GM20431 (cell line): ENCODE measurements at regions not wholly inside any gene's neighbourhood (a gene's known extent, or its start where the extent isn't known, plus 50 kb on each side); places are given as distances from the start of the nearest gene placed in this dataset.

ENCODE experiments used
- in situ Hi-C: fragments of 300-500 bp; cut with MseI, MboI; formaldehyde crosslinking; loops from one replicate; pipeline ENCODE4 v1.15.0; 2020; ENCODE audit warnings: low sequenced_read_pairs; ENCODE audit not compliant: unreplicated experiment

DNA sequence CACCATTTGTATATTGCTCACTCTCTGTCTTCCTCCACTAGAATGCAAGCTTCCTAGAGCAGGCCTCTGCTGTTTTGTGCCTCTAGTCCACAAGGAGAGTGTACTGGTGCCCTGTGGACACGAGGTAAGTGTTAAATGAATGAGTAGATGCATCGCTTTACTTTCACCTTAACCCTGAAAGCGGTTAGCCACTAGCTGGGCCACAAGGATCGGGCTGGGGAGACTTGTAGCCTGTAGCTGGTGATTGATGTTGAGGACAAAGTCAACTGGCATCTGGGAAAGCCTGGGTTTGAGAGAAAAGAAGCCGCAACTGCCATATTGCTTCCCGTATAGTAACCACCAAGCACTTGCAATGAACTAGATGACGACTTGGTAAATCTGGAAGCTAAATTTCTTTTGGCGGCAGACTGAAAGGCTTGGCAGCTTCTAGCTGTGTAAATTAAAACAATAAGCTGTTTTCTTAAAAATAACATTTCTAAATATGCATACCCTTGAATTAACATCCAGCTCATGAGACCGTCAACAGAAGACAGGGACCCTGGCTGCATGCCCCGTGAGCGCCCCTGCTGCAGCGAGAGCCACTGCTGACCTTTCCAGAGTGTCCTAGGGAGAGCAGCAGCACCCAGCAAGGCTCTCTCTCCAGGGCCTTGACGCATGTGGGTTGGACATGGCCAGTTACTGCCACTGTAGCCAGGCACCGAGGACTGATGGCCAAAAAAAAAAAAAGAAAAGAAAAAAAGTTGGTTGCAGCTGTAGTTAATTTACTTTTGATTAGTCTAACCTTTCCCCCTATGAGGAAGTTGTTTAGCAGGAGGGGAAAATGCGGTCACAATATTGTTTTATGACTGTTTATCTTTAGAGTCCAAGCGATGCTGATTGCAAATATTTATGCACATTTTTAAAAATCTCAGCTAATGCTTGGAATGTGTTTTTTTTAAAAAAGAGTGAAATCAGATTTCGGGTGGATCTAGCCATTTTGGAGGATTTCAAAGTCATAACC is 315.1 kb downstream of the TFAP2C start:
- in situ Hi-C loops = no loop called here

DNA sequence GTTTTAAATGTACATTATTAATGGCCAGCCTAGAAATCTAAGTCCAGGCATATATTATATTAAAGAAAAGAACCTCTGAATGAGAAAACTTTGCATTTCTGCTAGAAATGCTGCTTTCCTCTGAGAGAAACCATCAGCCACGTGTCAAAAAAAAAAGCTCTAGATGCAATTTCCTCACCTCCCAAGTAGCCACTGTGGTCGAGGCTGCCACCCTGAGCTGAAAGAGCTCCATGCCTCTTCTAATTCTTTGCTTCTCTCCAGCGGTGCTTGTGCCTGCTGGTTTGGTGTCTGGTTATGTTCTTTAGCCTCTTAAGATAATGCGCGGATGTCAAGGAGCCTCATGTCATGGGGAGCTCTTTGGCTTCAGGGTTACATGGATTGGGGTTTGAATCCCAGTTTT is 316.0 kb downstream of the TFAP2C start:
- in situ Hi-C loops = no loop called here

DNA sequence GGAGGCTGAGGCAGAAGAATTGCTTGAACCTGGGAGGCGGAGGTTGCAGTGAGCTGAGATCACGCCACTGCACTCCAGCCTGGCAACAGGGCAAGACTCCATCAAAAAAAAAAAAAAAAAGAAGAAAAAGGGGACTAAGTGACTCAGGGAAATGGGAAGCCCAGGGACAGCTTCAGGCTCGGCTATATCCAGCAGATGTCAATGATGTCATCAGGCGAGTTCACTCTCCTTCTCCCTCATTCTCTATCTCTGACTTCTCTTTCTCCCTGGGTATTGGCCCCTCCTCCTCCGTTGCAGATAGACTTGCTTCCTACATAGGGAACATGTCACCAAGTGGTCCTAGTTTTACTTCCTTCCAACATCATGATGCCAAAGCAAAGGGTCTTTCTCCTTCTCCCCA is 316.8 kb downstream of the TFAP2C start:
- in situ Hi-C loops = no loop called here

DNA sequence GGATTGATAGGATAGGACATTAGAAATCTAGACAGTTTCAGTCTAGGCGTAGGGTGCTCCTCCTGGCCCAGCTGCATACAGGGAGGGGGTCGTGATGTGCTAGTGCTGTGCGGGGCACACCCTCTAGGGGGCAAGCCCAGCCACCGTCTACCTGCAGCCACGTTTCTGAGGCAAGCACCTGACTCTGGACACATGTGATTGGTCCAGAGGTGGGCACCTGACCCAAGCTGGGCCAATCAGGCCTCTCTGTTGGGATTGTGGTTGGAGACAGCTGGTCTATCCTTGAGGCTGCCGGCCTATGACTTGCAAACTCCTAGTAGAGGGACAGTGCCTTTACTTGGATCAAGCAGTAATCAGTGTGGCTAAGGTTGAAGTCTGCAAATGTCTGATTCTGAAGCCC is 317.1 kb downstream of the BMP7 start:
- in situ Hi-C loops = no loop called here

DNA sequence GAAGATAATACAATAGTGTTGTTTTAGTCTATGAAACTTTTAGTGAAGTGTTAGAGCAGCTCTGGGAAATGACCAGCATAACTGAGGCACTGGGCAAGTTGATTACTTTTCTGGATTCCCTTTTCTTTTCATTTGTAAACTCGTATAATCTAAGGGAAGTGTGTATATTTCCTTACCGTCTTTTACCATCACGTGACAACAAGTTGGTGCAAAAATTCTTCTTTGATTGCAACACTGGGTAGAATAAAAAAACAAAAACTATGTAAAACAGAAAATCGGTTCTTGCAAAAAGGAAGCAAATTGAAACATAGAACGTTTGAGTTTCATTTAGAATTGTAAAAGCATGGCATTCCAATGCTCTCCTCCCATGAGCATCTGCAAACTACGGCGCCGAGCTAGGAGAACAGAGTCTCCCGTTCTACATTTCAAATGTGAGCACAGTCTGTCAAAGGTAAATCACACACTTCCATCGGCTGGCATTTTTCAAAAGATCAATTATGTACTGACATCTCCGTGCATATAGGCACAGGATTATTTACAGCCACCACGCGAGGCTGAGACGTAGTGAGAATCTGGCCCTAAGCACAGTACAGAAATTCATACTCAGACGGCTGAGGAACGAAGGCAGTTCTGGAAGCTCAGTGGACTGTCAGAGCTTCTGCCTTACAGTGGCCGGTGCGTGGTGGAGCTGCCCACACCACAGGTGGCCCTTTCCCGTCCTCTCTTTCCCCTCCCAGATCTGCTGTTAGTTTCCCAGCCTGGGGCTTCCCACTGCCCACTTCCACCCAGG is 314.0 kb downstream of the BMP7 start:
- in situ Hi-C loops = no loop called here

DNA sequence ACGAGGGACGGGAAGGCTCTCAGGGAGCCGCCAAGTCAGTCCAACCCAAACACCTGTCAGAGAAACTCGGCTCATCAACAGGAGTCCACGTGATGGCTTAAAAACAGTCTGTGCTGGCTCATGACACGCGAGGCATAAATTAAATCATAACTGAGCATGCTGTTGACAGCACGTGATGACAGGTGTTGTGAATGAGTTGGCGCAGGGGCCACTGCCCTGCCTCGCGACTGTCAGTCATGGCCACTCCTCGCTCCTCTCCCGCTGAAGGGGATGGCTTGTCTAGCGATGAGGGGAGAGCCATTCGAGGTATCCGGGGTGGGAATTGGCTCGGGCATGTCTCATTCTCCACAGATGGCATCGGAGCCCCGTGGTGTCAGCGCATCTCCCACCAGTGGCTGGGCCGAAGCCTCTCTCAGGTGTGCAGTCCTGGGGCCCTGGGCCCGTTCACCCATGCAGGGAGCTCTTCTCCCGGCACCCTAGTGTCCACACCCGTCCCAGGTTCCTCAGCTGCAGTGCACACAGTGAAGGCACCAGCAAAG is 313.3 kb downstream of the BMP7 start:
- in situ Hi-C loops = no loop called here

DNA sequence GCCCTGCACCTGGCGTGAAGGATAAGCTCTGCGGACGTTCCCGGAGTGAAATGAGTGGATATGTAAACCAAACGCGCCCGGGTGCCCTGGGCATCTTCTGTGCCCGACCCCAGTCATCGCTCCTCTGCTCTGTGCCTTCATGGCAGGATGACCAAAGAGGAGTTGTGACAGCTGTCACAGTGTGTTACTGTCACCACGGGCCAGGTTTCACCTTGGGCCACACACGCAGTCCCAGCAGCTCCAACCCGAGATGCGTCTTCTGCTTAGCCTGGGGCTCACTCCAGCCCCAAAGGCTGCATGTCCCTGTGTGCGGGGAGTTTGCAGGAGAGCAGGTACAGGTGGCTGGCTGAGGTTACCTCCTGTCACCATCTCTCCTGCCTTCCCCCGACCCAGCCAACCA is 311.6 kb downstream of the BMP7 start:
- in situ Hi-C loops = no loop called here

DNA sequence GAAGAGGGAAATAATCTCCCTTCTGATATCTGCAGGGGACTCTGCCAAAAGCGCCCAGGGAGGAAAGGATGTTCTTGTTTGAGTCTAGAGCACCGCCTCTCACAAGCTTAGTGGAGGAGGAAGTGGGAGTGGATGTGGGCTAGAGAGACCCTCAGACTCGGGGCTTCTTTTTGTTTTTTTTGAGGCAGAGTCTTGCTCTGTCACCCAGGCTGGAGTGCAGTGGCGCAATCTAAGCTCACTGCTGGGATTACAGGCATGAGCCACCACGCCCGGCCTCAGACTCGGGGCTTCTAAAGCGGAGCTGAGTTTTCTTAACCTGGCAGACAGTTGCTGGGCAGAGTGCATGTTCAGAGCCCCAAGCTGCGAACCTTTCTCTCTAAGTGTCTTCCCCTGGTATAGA is 310.8 kb downstream of the BMP7 start:
- in situ Hi-C loops = no loop called here

DNA sequence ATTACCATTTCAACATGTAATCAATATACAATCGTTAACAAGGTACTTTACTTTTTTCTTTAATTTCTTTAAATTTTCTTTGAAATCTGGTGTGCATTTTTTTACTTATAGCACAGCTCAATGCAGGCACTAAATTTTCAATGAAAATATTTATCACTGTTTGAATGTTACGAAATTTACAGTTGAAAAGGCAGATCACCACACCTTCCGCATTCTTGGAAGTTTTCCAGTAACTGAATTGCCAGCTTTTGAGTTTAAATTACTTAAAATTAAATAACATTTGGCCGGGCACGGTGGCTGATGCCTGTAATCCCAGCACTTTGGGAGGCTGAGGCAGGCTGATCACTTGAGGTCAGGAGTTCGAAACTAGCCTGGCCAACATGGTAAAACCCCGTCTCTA is 309.9 kb downstream of the BMP7 start:
- in situ Hi-C loops = no loop called here

DNA sequence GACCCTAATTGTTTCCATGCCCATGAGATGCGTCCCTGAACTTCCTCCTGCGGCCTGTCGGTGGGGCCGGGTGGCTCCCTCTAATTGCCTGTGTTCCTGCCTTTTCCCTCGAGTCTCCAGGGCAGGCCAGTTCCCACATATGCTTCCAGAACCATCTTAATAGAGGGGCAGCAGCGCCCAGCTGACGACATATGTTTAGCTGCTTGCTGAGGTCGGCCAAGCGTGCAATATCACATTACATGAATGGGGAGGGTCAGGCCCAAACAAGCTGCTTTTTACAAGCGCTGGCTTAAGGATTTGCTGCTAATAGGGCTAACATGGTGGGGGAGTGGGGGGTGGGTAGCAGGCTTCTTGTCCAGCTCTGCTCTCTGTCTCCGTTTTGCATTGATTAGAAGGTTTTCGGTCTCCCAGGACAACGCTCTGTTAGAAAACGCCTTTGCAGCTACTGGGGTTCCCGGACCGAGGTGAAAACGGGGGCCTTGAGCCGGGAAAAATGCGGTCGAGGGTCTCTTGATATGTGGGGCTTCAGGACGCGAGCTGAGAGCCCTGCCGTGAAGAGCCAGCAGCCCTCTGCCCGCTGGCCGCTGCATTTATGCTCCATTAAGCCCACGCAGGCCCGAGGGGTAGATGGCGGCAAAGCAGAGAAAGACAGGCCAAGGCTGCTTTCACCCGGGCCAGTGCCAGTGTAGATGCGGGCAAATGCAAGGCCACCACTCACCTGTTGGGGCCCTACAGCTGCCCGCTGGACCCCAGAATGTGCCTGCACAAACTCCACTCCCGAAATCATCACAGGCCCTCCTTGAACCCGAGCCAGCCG is 308.5 kb downstream of the BMP7 start:
- in situ Hi-C loops = no loop called here

DNA sequence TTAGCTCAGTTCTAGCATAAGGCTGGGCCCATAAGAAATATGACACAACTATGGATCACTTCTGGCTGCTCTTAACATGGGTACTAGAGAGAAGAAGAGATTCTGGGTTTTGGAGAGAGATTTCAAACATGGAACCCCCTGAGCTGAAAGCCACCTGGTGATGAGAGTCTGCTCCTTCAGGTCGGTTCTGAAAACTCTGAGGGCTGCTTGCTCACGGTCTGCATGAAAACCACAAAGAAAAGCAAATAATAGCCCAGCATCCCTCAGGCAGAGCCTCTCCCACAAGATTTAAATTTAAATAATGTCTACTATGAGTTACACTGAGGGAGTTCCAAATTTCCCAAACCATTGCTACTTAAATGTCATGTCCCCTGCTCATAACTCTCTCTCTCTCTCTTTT is 301.5 kb downstream of the BMP7 start:
- in situ Hi-C loops = no loop called here

DNA sequence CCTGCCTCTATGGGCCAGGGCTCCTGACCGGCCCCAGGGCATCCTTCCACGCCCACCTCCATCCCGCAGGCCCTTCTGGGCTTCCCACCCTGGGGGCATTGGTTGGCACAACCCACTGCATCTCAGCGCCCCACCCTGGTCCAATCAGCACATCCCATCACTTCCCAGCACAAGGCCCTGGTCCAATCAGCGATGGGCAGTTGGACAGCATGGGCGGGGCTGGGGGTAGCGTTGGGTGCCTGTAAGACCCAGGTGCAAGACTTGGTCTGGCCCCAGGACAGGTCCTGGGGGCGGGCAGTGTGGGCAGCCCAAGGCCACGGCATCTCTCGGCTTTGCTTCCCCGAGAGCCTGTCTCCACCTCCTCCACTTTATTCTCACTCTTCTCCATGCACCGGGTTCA is 298.5 kb downstream of the BMP7 start:
- in situ Hi-C loops = no loop called here

DNA sequence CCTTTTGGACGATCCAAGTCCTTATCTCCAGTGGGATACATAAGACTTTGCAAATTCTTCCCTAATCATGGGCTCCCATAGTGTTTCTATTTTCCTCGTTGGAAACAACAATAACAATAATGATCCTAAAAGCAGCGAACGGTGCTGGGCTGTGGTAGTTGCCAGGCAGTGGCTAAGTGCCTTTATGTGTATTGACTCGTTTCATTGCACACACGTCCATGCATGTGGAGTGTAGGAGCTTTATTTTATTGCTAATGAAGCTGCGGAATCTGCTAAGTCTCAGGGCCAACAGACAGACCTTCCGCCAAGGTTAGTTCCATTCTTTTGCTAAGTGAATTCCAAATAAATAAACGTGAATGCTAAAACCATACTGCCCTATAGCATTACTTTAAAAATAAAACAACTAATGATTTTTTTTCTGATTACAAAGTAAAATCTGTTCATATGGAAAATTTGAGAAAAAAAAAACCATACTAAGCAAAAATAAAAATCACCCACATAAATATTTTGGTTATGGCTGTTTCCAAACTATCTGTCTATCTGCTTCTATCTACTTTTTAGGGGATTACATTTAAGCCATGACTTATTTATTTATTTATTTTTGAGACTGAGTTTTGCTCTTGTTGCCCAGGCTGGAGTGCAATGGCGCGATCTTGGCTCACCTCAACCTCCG is 297.9 kb downstream of the BMP7 start:
- in situ Hi-C loops = no loop called here

DNA sequence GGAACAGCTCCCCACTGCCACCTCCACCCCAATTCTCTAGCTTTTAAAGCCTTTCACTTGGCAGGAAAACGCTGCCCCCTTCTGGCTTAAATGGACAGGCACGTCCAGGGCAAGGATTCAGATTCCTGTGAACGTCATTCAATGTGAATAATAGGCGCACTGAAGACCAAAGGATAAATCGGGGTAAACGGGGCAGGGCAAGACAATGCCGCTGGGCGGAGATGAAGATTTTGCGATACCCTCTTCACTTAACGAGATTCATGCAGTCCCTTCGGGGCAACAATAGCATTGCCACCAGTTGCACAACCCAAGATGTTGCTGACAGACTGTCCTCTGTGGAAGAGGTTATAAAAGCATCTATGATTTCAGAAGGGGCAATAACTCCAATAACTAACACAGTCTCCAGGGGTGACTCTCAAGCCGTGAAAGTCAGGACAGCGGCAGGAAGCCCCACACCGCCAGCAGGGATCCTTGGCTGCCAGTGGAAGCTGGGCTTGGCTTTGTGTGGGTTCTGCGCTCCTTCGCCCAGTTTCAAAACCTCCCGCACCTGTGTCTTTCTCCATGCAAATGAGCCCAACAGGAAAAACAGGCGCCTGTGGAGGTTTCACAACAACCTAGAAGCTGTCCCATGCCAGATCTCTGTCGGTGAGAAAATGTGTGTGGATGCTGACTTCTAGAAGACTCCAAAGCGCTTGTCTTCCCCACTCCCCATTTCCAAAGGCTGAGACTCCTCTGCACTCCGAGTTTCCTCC is 291.8 kb downstream of the BMP7 start:
- in situ Hi-C loops = no loop called here

DNA sequence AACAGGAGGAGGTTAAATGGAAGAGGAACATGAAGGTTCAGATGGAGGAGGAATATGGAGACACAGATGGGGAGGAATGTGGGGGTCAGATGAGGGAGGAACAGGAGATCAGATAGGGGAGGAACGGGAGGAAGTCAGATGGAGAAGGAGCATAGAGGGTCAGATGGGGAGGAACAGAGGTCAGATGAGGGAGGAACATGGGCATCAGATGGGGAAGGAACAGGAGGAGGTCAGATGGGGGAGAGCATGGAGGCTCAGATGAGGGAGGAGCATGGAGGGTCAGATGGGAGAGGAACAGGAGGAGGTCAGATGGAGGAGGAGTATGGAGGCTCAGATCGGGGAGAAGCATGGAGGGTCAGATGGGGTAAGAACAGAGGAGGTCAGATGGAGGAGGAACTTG is 290.6 kb downstream of the BMP7 start:
- in situ Hi-C loops = no loop called here

DNA sequence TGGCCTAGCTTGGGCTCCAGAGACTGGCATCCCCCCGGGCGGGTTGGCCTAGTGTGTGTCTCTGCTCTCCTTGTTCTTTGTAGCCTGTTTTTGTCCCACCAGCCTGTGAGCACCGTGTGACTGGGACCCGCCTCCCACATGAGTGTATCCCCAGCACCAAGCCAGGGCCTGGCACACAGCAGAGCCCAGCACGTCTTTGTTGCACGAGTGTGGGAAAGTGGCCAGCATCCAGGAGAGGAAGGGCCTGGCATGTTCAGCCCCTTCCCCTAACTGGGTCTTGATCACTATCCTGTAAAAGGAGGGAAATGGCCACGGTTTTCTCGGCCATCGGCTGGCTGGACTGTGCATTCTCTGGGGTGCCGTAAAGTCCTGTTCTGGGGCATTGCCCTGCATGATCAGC is 290.1 kb downstream of the BMP7 start:
- in situ Hi-C loops = no loop called here

DNA sequence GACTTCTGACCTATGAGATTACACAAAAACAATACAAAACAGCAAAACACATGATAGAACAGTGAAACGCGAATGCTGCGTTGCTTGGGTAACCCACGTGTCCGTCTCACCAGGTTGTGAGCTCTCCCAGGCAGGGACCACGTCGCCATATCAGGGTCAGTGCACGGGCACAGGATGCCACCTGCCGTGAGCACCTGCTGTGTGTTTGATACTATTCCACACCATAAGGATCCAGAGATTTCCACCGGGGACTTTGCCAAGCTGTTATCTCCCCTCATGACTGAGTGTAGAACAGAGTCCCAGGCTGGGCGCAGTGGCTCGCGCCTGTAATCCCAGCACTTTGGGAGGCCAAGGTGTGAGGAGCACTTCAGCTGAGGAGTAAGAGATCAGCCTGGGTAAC is 288.0 kb downstream of the BMP7 start:
- in situ Hi-C loops = no loop called here

DNA sequence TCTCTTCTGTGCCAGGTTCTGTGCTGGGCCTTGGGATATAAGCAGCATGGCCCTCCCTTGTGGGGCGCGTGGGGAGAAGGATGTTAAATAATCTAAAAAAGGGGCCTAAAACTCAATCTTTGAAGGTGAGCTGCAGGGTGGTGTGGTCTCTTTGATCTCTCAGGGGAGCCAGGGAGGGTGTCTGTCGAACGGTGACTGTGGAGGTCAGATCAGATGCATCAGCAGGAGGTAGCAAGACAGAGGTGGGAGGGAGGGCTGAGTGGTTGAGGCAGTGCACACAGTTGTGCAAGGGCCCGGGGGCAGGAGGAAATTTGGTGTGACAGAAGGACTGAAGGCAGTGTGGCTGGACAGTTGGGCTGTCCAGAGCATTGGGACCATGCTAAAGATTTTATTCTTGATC is 287.3 kb downstream of the BMP7 start:
- in situ Hi-C loops = no loop called here

DNA sequence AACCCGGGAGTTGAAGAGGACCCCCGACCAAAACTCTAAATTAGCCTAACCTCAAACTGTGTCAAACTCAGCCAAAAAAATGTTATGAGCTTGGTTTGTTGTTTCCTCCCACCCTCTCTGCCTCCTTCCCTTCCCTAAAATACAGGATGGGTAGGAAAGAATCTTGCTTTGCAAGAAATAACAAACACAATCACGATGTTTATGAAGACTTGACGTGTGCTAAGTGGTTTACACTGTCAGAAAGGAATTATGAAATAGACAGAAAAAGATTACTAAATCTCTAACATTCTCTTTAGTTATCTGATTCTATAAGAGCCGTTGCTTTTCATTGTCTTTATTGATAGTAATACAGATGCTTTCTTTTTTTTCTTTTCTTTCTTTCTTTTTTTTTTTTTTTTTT is 285.1 kb downstream of the BMP7 start:
- in situ Hi-C loops = no loop called here
